ENCODE measurements at regions not wholly inside any gene's neighbourhood (a gene's known extent, or its start where the extent isn't known, plus 50 kb on each side); places are given as distances from the start of the nearest gene placed in this dataset.

GRCh38 chr14:45699471-45699870 is 446.5 kb upstream of the MIS18BP1 start:
- Histone ChIP-seq H3K4me1 (ENCODE audit: control insufficient read depth in 1 of 2, insufficient read depth in 2 of 2, low read depth in 1 of 2, low read length in 1 of 2) (no peaks in the 10 kb centered on the region), H3K79me2 (ENCODE audit: insufficient read depth) (no peaks in the 10 kb centered on the region), H3K27me3 (ENCODE audit: insufficient read depth) (no peaks in the 10 kb centered on the region), H3K4me3 (ENCODE audit: low read depth in 2 of 2, low read length in 1 of 2) (no peak overlapping the region), H3K9me3 (no peaks in the 10 kb centered on the region), H3K36me3 (replicated peaks in 1 of 2; ENCODE audit: control insufficient read depth in 1 of 2, insufficient read depth in 2 of 2, low read length in 1 of 2) (no peaks in the 10 kb centered on the region), H3K9ac (no peak overlapping the region), H3K9me2 (no peaks in the 10 kb centered on the region), H3K27ac (ENCODE audit: low read depth in 2 of 2, low read length in 1 of 2) (no peak overlapping the region), H3F3A (replicated peaks; ENCODE audit: insufficient read depth) (no peaks in the 10 kb centered on the region), H4K20me1 (ENCODE audit: insufficient read depth) (no peaks in the 10 kb centered on the region), H2AFZ (ENCODE audit: low read depth) (no peak overlapping the region), H3K4me2 (no peak overlapping the region)
- POLR2A ChIA-PET: no interaction called here
- CTCF ChIA-PET: no interaction called here
- no peak for DNase-seq
- 3% methylated on average over 5 of the region's 5 CpGs for WGBS (ENCODE audit: low lambda C conversion rate)
- TF ChIP-seq TAF1 (IDR thresholded peaks at IDR 0.05; ENCODE audit: borderline replicate concordance, low read depth, low read length) (no peak), JUND (IDR thresholded peaks at IDR 0.05) (no peak), TEAD4 (IDR thresholded peaks at IDR 0.05; ENCODE audit: borderline replicate concordance, insufficient read depth) (no peak), TCF12 (IDR thresholded peaks at IDR 0.05) (no peak), ZBTB33 (IDR thresholded peaks at IDR 0.05; ENCODE audit: borderline replicate concordance, low read depth) (no peak), SIN3A (IDR thresholded peaks at IDR 0.05; ENCODE audit: borderline replicate concordance, low read depth, low read length) (no peak), MEF2A (IDR thresholded peaks at IDR 0.05; ENCODE audit: borderline replicate concordance, low read depth) (no peak), ELF1 (IDR thresholded peaks at IDR 0.05) (no peak), PBX3 (IDR thresholded peaks at IDR 0.05) (no peak), RCOR1 (IDR thresholded peaks at IDR 0.05; ENCODE audit: low read length) (no peak), RFX5 (IDR thresholded peaks at IDR 0.05; ENCODE audit: low read length) (no peak), FOXJ3 (CRISPR knock-in tag; IDR thresholded peaks at IDR 0.05) (no peak), NFIC (IDR thresholded peaks at IDR 0.05; ENCODE audit: borderline replicate concordance) (no peak), YY1 (IDR thresholded peaks at IDR 0.05; ENCODE audit: low read depth) (no peak)
- TF ChIP-seq, protein P1, sequence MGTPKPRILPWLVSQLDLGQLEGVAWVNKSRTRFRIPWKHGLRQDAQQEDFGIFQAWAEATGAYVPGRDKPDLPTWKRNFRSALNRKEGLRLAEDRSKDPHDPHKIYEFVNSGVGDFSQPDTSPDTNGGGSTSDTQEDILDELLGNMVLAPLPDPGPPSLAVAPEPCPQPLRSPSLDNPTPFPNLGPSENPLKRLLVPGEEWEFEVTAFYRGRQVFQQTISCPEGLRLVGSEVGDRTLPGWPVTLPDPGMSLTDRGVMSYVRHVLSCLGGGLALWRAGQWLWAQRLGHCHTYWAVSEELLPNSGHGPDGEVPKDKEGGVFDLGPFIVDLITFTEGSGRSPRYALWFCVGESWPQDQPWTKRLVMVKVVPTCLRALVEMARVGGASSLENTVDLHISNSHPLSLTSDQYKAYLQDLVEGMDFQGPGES (IDR thresholded peaks at IDR 0.05; ENCODE audit: low read depth, low read length): no peak
- TF ChIP-seq, protein P2, sequence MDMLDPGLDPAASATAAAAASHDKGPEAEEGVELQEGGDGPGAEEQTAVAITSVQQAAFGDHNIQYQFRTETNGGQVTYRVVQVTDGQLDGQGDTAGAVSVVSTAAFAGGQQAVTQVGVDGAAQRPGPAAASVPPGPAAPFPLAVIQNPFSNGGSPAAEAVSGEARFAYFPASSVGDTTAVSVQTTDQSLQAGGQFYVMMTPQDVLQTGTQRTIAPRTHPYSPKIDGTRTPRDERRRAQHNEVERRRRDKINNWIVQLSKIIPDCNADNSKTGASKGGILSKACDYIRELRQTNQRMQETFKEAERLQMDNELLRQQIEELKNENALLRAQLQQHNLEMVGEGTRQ (IDR thresholded peaks at IDR 0.05; ENCODE audit: borderline replicate concordance, low read depth, low read length): no peak
